Chondrocyte (in vitro differentiated cells): ENCODE measurements at regions not wholly inside any gene's neighbourhood (a gene's known extent, or its start where the extent isn't known, plus 50 kb on each side); places are given as distances from the start of the nearest gene placed in this dataset.
A peak's percentile ranks its signal among the peaks of the same experiment; 100 is the strongest.

Source experiments
- DNase-seq: peaks from one replicate; pipeline ENCODE4 v3.0.0; 2021; ENCODE audit warnings: mixed read lengths, low spot score
- H3K27ac Mint-ChIP-seq: one replicate; pipeline ENCODE4 v1.8.0; 2021; ENCODE audit warnings: mild to moderate bottlenecking, moderate library complexity, mixed read lengths; ENCODE audit not compliant: unreplicated experiment
- H3K27me3 Mint-ChIP-seq: 2 replicates; pipeline ENCODE4 v1.8.0; 2021; ENCODE audit warnings: low read depth, mixed read lengths
- H3K36me3 Mint-ChIP-seq: 2 replicates; pipeline ENCODE4 v1.8.0; 2021; ENCODE audit warnings: low read depth, mixed read lengths
- H3K4me1 Mint-ChIP-seq: 2 replicates; pipeline ENCODE4 v1.8.0; 2021; ENCODE audit warnings: low read depth, mild to moderate bottlenecking, mixed read lengths
- H3K4me3 Mint-ChIP-seq: one replicate; pipeline ENCODE4 v1.8.0; 2021; ENCODE audit warnings: mild to moderate bottlenecking, moderate library complexity, mixed read lengths; ENCODE audit not compliant: unreplicated experiment
- H3K9me3 Mint-ChIP-seq: 2 replicates; pipeline ENCODE4 v1.8.0; 2021; ENCODE audit warnings: low read depth, mixed read lengths
- TF ChIP-seq, protein P1 (sequence below): fragments of 200-600 bp; sonication (generic); IDR thresholded peaks from 2 replicates; pipeline ENCODE4 v1.5.0; 2021; ENCODE audit warnings: antibody characterized with exemption, mild to moderate bottlenecking, moderate library complexity

DNA sequence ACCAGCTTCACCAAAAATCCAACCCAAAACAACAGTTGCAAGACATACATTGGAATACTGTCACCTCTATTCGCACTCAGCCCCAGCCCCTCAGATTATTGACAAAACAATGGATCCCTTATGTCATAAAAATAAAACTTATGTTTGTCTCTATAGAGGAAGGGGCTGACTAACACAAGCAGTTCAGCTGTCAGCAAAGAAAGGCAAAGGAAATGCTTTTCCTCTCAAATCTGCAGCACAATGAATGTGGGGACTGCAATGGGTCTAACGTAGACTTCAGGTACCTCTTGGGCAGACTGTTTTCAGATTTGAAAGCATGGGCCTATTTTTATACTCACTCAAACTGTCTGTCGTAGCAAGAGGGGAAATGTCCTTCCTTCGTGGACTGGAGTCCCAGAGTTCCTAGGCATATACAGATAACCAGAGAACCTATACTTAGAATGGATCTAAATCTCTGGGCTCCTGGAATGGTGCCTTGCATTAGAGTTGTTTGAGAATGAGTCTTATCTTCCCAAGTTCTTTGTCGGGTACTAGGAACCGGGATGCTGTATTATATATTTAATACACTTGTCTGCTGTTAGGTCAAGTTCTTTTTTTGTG lies 307.7 kb upstream of the DDX53 start:
- Mint-ChIP-seq H3K4me3 (no peak overlapping the region), H3K36me3 (peaks cover 2% of the 10 kb centered on the region), H3K4me1 (peaks cover 27% of the 10 kb centered on the region), H3K27me3 (no peaks in the 10 kb centered on the region), H3K27ac (no peak overlapping the region), H3K9me3 (peaks cover 12% of the 10 kb centered on the region)
- no peak for DNase-seq
- TF ChIP-seq, protein P1, sequence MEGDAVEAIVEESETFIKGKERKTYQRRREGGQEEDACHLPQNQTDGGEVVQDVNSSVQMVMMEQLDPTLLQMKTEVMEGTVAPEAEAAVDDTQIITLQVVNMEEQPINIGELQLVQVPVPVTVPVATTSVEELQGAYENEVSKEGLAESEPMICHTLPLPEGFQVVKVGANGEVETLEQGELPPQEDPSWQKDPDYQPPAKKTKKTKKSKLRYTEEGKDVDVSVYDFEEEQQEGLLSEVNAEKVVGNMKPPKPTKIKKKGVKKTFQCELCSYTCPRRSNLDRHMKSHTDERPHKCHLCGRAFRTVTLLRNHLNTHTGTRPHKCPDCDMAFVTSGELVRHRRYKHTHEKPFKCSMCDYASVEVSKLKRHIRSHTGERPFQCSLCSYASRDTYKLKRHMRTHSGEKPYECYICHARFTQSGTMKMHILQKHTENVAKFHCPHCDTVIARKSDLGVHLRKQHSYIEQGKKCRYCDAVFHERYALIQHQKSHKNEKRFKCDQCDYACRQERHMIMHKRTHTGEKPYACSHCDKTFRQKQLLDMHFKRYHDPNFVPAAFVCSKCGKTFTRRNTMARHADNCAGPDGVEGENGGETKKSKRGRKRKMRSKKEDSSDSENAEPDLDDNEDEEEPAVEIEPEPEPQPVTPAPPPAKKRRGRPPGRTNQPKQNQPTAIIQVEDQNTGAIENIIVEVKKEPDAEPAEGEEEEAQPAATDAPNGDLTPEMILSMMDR, result no peak

DNA sequence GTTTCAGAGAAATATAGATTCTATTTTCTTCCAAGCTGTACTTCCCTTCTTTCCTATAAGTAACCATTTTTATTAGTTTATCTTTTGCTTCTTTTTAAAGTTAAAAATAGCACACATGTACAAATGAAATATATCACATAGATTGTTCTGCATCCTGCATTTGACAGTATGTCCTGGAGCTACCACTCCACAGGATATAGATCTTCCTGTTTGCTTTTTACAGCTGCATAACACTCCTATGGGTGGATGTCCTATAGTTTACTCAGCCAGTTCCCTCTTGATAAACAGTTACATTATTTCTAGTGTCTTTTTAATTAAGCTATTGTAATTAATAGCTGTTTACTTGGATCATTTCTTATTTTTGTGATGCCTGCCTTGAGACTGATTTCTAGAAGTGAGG lies 301.6 kb upstream of the DDX53 start:
- Mint-ChIP-seq H3K27me3 (no peaks in the 10 kb centered on the region), H3K9me3 (peaks cover 33% of the 10 kb centered on the region), H3K4me3 (no peak overlapping the region), H3K27ac (peak overlapping the region; percentile 95), H3K4me1 (peaks cover 47% of the 10 kb centered on the region), H3K36me3 (peaks cover 2% of the 10 kb centered on the region)
- TF ChIP-seq, protein P1, result no peak
- no peak for DNase-seq

- Mint-ChIP-seq H3K27me3 (no peaks in the 10 kb centered on the region), H3K4me3 (peak overlapping the region; percentile 23), H3K27ac (peak overlapping the region; percentile 95), H3K9me3 (peaks cover 46% of the 10 kb centered on the region), H3K4me1 (peaks cover 49% of the 10 kb centered on the region), H3K36me3 (peaks cover 8% of the 10 kb centered on the region)
- TF ChIP-seq, protein P1, result no peak
- no peak for DNase-seq
Observed at GRCh38 chrX:22699581-22700091, 300.1 kb upstream of the DDX53 start.

DNA sequence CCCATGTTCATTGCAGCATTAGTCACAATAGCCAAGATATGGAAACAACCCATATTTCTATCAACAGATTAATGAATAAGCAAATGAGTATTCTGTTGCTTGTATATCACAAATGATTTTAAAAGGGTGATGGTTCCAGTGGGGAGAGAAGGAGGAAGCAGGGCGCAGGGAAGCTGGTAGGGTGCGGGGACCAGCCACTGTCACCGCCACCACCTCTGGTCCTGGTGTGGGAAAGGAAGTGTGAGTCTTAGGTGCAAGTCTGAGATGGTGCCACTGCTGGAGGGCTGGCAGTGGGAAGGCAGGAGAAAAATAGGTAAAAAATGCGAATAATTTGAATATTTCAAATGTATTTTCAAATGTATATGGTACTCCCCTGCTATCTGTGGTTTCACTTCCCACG lies 286.8 kb upstream of the DDX53 start:
- no peaks in the 10 kb centered on the region for H3K9me3 Mint-ChIP-seq
- no peak for DNase-seq
- TF ChIP-seq, protein P1, result no peak
- no peak overlapping the region for H3K27ac Mint-ChIP-seq
- H3K36me3 Mint-ChIP-seq, result no peaks in the 10 kb centered on the region
- no peak overlapping the region for H3K4me3 Mint-ChIP-seq
- no peaks in the 10 kb centered on the region for H3K4me1 Mint-ChIP-seq
- no peaks in the 10 kb centered on the region for H3K27me3 Mint-ChIP-seq

- Mint-ChIP-seq H3K27me3 (peaks cover 2% of the 10 kb centered on the region), H3K4me1 (peaks cover 4% of the 10 kb centered on the region), H3K36me3 (no peaks in the 10 kb centered on the region), H3K4me3 (no peak overlapping the region), H3K27ac (no peak overlapping the region), H3K9me3 (peaks cover 11% of the 10 kb centered on the region)
- TF ChIP-seq, protein P1, result no peak
- no peak for DNase-seq
Observed at GRCh38 chrX:22730542-22730941, 269.2 kb upstream of the DDX53 start.
